ENCODE measurements at regions not wholly inside any gene's neighbourhood (a gene's known extent, or its start where the extent isn't known, plus 50 kb on each side); places are given as distances from the start of the nearest gene placed in this dataset.

GRCh38 chr4:66157594-66157993 lies 487.3 kb upstream of the EPHA5 start:
- TF ChIP-seq EZH2phosphoT487 (conservative IDR thresholded peaks at IDR 0.05; ENCODE audit: low read length): no peak
- TF ChIP-seq CTCF (IDR thresholded peaks at IDR 0.05; ENCODE audit: insufficient read depth, low read length, poor library complexity, severe bottlenecking): no peak
- Histone ChIP-seq H3K4me3 (ENCODE audit: insufficient read depth, low read length, poor library complexity, severe bottlenecking) (no peak overlapping the region), H3K9me3 (ENCODE audit: insufficient read depth, low read length) (no peaks in the 10 kb centered on the region), H4K20me1 (ENCODE audit: low read depth, low read length) (no peaks in the 10 kb centered on the region), H3K36me3 (ENCODE audit: low read length) (no peaks in the 10 kb centered on the region), H3K9me2 (replicated peaks; ENCODE audit: insufficient read depth, low read length) (no peaks in the 10 kb centered on the region), H3K27me3 (ENCODE audit: low read length) (no peaks in the 10 kb centered on the region), H3K79me2 (ENCODE audit: insufficient read depth, low read length) (no peaks in the 10 kb centered on the region), H3K27ac (ENCODE audit: low read depth, low read length) (no peak overlapping the region), H3K9ac (ENCODE audit: low read length) (no peak overlapping the region), H2AFZ (ENCODE audit: low read depth, low read length, severe bottlenecking) (no peak overlapping the region), H3K4me2 (ENCODE audit: low read depth, low read length, poor library complexity, severe bottlenecking) (no peak overlapping the region), H3F3A (ENCODE audit: insufficient read depth) (no peaks in the 10 kb centered on the region)

GRCh38 chr4:66130042-66130441 lies 459.8 kb upstream of the EPHA5 start:
- H2AFZ ChIP-seq (ENCODE audit: low read depth, low read length, severe bottlenecking): no peak overlapping the region
- no peaks in the 10 kb centered on the region for H3K36me3 ChIP-seq (ENCODE audit: low read length)
- no peaks in the 10 kb centered on the region for H3K9me3 ChIP-seq (ENCODE audit: insufficient read depth, low read length)
- no peaks in the 10 kb centered on the region for H3F3A ChIP-seq (ENCODE audit: insufficient read depth)
- TF ChIP-seq CTCF (IDR thresholded peaks at IDR 0.05; ENCODE audit: insufficient read depth, low read length, poor library complexity, severe bottlenecking) (no peak), EZH2phosphoT487 (conservative IDR thresholded peaks at IDR 0.05; ENCODE audit: low read length) (no peak)
- no peaks in the 10 kb centered on the region for H4K20me1 ChIP-seq (ENCODE audit: low read depth, low read length)
- H3K27ac ChIP-seq (ENCODE audit: low read depth, low read length): no peak overlapping the region
- no peak overlapping the region for H3K4me2 ChIP-seq (ENCODE audit: low read depth, low read length, poor library complexity, severe bottlenecking)
- no peaks in the 10 kb centered on the region for H3K27me3 ChIP-seq (ENCODE audit: low read length)
- no peak overlapping the region for H3K4me3 ChIP-seq (ENCODE audit: insufficient read depth, low read length, poor library complexity, severe bottlenecking)
- H3K79me2 ChIP-seq (ENCODE audit: insufficient read depth, low read length): no peaks in the 10 kb centered on the region
- H3K9ac ChIP-seq (ENCODE audit: low read length): no peak overlapping the region
- no peaks in the 10 kb centered on the region for H3K9me2 ChIP-seq (replicated peaks; ENCODE audit: insufficient read depth, low read length)

- Histone ChIP-seq H3K79me2 (ENCODE audit: insufficient read depth, low read length) (no peaks in the 10 kb centered on the region), H3F3A (ENCODE audit: insufficient read depth) (no peaks in the 10 kb centered on the region), H3K27me3 (ENCODE audit: low read length) (no peaks in the 10 kb centered on the region), H2AFZ (ENCODE audit: low read depth, low read length, severe bottlenecking) (no peak overlapping the region), H3K36me3 (ENCODE audit: low read length) (no peaks in the 10 kb centered on the region), H3K9me3 (ENCODE audit: insufficient read depth, low read length) (no peaks in the 10 kb centered on the region), H4K20me1 (ENCODE audit: low read depth, low read length) (no peaks in the 10 kb centered on the region), H3K9me2 (replicated peaks; ENCODE audit: insufficient read depth, low read length) (no peaks in the 10 kb centered on the region), H3K4me3 (ENCODE audit: insufficient read depth, low read length, poor library complexity, severe bottlenecking) (no peak overlapping the region), H3K9ac (ENCODE audit: low read length) (no peak overlapping the region), H3K4me2 (ENCODE audit: low read depth, low read length, poor library complexity, severe bottlenecking) (no peak overlapping the region), H3K27ac (ENCODE audit: low read depth, low read length) (no peak overlapping the region)
- TF ChIP-seq EZH2phosphoT487 (conservative IDR thresholded peaks at IDR 0.05; ENCODE audit: low read length): no peak
- TF ChIP-seq CTCF (IDR thresholded peaks at IDR 0.05; ENCODE audit: insufficient read depth, low read length, poor library complexity, severe bottlenecking): no peak
Measured at GRCh38 chr4:66123831-66124413, 453.6 kb upstream of the EPHA5 start.

Data from SU-DHL-6 (cell line).